K562 (cell line): ENCODE measurements at regions not wholly inside any gene's neighbourhood (a gene's known extent, or its start where the extent isn't known, plus 50 kb on each side); places are given as distances from the start of the nearest gene placed in this dataset.

Source experiments
- ATAC-seq: fragments of 200-7000 bp; cut with Tn5 transposase; 3 replicates; pipeline ENCODE4 v1.9.1; 2020; ENCODE audit warnings: moderate library complexity
- BruUV-seq: library from RNA; stranded (reverse); fragments of 400-500 nt; replicated peaks from 2 replicates; lab custom pipeline; 2021; lab: Mats Ljungman, UMichigan
- CTCF ChIA-PET: fragments of 300-600 bp; formaldehyde crosslinking; extraction: SDS; loops from one replicate; lab custom pipeline; 2021; ENCODE audit warnings: low intra/inter-chr PET ratio; lab: Yijun Ruan, JAX
- POLR2A ChIA-PET: fragments of 300-600, 350-650 bp; sonication (Branson Sonifier 250); formaldehyde crosslinking; extraction: SDS; loops from one replicate; lab custom pipeline; 2021; ENCODE audit warnings: antibody characterized with exemption, inconsistent platforms; lab: Yijun Ruan, JAX
- DNase-seq, 4 experiments: peaks; one replicate each; pipeline versions ENCODE4 v3.0.0 to v3.0.0-alpha.2; 2011 to 2018; ENCODE audit warnings: low spot score in 3 of 4, mixed read lengths in 3 of 4; ENCODE audit errors: extremely low read depth in 1 of 4
- FAIRE-seq: peaks from 2 replicates; lab custom pipeline; 2011; peaks lifted over from hg19 to GRCh38; lab: Jason Lieb, UNC
- H2AFZ ChIP-seq: 2 replicates; pipeline ENCODE4 v1.6.0; 2011; ENCODE audit warnings: low read depth, low read length, control low read depth, inconsistent platforms
- H3K27ac ChIP-seq: fragments of 200-600 bp; 3 replicates; pipeline ENCODE4 v1.8.0; 2011; ENCODE audit warnings: low read depth, mild to moderate bottlenecking, control low read depth, inconsistent platforms, low read length, moderate library complexity, mixed read lengths; ENCODE audit errors: extremely low read depth
- H3K27me3 ChIP-seq, 2 experiments: fragments of 300-600 bp in 1 of 2; 2 replicates in 1 of 2; 3 replicates in 1 of 2; pipeline versions ENCODE4 v1.6.0 to v1.8.0; 2011; ENCODE audit warnings: inconsistent platforms in 2 of 2, low read length in 2 of 2, mild to moderate bottlenecking in 1 of 2, mixed read lengths in 1 of 2, moderate library complexity in 1 of 2; ENCODE audit not compliant: control insufficient read depth in 2 of 2, insufficient read depth in 2 of 2
- H3K36me3 ChIP-seq: fragments of 300-600 bp; 3 replicates; pipeline ENCODE4 v1.8.0; 2011; ENCODE audit warnings: mild to moderate bottlenecking, low read length, inconsistent platforms; ENCODE audit not compliant: control insufficient read depth, insufficient read depth
- H3K4me1 ChIP-seq, 2 experiments: fragments of 200-600 bp in 1 of 2; replicated peaks in 1 of 2; 2 replicates in 1 of 2; 3 replicates in 1 of 2; pipeline versions ENCODE4 v1.5.1 to v1.8.0; 2011; ENCODE audit warnings: inconsistent platforms in 2 of 2, low read length in 2 of 2, mild to moderate bottlenecking in 1 of 2, mixed read lengths in 1 of 2, moderate library complexity in 1 of 2; ENCODE audit not compliant: control insufficient read depth in 2 of 2, insufficient read depth in 2 of 2
- H3K4me2 ChIP-seq: 2 replicates; pipeline ENCODE4 v1.6.1; 2011; ENCODE audit warnings: low read length, control low read depth, inconsistent platforms, mixed read lengths; ENCODE audit not compliant: insufficient read depth
- H3K4me3 ChIP-seq: fragments of 200-600 bp; sonication (generic), shearing (Covaris generic); 2 replicates; pipeline ENCODE4 v1.5.1; 2016; ENCODE audit warnings: control low read depth, inconsistent platforms
- H3K79me2 ChIP-seq: fragments of 200-600 bp; 3 replicates; pipeline ENCODE4 v1.8.0; 2011; ENCODE audit warnings: low read length, inconsistent platforms; ENCODE audit not compliant: control insufficient read depth, insufficient read depth
- H3K9ac ChIP-seq, 2 experiments: 2 replicates each; pipeline versions ENCODE4 v1.6.0 to v1.6.1; 2011; ENCODE audit warnings: low read depth in 2 of 2, low read length in 2 of 2, control low read depth in 1 of 2, inconsistent platforms in 1 of 2, mild to moderate bottlenecking in 1 of 2, mixed read lengths in 1 of 2; ENCODE audit not compliant: insufficient read depth in 1 of 2
- H3K9me1 ChIP-seq: one replicate; pipeline ENCODE4 v1.6.0; 2011; ENCODE audit warnings: inconsistent platforms, mild to moderate bottlenecking, low read length, moderate library complexity; ENCODE audit not compliant: control insufficient read depth, insufficient read depth
- H3K9me3 ChIP-seq: replicated peaks from 2 replicates; pipeline ENCODE4 v1.5.1; 2011; ENCODE audit warnings: low read depth, low read length, inconsistent platforms; ENCODE audit not compliant: control insufficient read depth, insufficient read depth
- H4K20me1 ChIP-seq: replicated peaks from 2 replicates; pipeline ENCODE4 v1.6.1; 2011; ENCODE audit warnings: low read length, inconsistent platforms, mixed read lengths; ENCODE audit not compliant: control insufficient read depth, insufficient read depth
- COPS2 ChIP-seq: fragments of 450-650 bp; conservative IDR thresholded peaks from 2 replicates; pipeline ENCODE4 v1.6.1; 2016; ENCODE audit warnings: mild to moderate bottlenecking, moderate library complexity
- CREB3 ChIP-seq: fragments of 450-650 bp; conservative IDR thresholded peaks from 2 replicates; pipeline ENCODE4 v1.6.1; 2016; ENCODE audit warnings: missing genetic modification characterization, low read depth, mild to moderate bottlenecking, missing compliant biosample characterization, moderate library complexity
- E4F1 ChIP-seq: fragments of 250-450 bp; sonication (Bioruptor Pico); IDR thresholded peaks from 2 replicates; pipeline ENCODE4 v1.5.0; 2021; ENCODE audit warnings: mild to moderate bottlenecking, borderline replicate concordance
- HOXB6 ChIP-seq: fragments of 250-450 bp; sonication (Bioruptor Pico); IDR thresholded peaks from 2 replicates; pipeline ENCODE4 v1.5.1; 2022; ENCODE audit warnings: mild to moderate bottlenecking, borderline replicate concordance
- ZNF445 ChIP-seq: fragments of 250-450 bp; sonication (Bioruptor Pico); IDR thresholded peaks from 2 replicates; pipeline ENCODE4 v1.4.0; 2020; ENCODE audit warnings: low read depth, mild to moderate bottlenecking, moderate library complexity
- in situ Hi-C: fragments of 300-500 bp; cut with MboI; formaldehyde crosslinking; loops from 4 replicates; pipeline ENCODE4 v1.15.0; 2018; ENCODE audit warnings: inconsistent platforms, mixed read lengths
- intact Hi-C: fragments of 100-400 bp; cut with micrococcal nuclease; formaldehyde crosslinking; loops from 2 replicates; pipeline ENCODE4 v1.14.2; 2022

GRCh38 chr3:112709911-112710310, 69.0 kb upstream of the CCDC80 start:
- Histone ChIP-seq H3K79me2 (no peaks in the 10 kb centered on the region), H3K9me3 (no peaks in the 10 kb centered on the region), H2AFZ (no peak overlapping the region), H4K20me1 (no peaks in the 10 kb centered on the region), H3K36me3 (no peaks in the 10 kb centered on the region), H3K4me3 (no peak overlapping the region), H3K4me1 (no peaks in the 10 kb centered on the region), H3K9ac (no peak overlapping the region), H3K27me3 (no peaks in the 10 kb centered on the region), H3K27ac (no peak overlapping the region), H3K4me2 (no peak overlapping the region), H3K9me1 (no peaks in the 10 kb centered on the region)
- BruUV-seq = no TSS peak
- intact Hi-C loops (no loop called here), in situ Hi-C loops (no loop called here)
- no peak for DNase-seq
- no peak for TF ChIP-seq ZNF445
- no peak for TF ChIP-seq COPS2
- no peak for TF ChIP-seq CREB3
- TF ChIP-seq E4F1 (CRISPR knock-in tag) = no peak
- TF ChIP-seq HOXB6 = no peak
- ChIA-PET POLR2A (no interaction called here), CTCF (no interaction called here)
- no peak for ATAC-seq
- FAIRE-seq = no peak
